ENCODE measurements at regions not wholly inside any gene's neighbourhood (a gene's known extent, or its start where the extent isn't known, plus 50 kb on each side); places are given as distances from the start of the nearest gene placed in this dataset.
"Not testable (repeated sequence)": the region's sequence is repeated elsewhere in the genome, so short reads cannot be mapped to it uniquely, and the experiment has no call there.

DNA sequence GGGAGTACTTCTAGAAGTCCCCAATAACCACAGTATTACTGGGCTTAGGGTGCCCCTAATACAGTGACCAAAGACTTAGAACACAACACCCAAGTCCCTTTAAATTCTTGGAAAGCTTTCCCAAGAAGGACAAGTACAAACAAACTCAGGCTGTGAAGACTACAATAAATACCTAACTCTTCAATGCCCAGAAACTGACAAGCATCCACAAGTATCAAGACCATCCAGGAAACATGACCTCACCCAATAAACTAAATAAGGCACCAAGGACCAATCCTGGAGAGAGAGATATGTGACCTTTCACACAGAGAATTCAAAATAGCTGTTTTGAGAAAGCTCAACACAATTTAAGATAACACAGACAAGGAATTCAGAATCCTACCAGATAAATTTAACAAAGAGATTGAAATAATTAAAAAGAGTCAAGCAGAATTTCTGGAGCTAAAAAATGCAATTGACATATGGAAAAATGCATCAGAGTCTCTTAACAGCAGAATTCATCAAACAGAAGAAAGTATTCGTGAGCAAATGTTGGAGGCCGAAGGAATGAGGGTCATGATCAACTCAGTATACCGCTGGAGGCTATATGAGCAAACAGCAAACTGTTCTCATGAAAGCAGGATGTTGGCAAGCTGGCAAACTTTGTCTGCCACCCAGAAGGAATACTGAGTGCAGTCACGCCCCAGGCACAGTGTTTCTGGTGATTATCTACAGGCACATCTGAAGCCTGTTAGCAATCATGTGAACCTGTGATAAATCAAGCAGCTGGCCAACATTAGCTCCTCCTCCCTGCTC is 87.0 kb upstream of the NECTIN3 start:
- DNase-seq = no peak

DNA sequence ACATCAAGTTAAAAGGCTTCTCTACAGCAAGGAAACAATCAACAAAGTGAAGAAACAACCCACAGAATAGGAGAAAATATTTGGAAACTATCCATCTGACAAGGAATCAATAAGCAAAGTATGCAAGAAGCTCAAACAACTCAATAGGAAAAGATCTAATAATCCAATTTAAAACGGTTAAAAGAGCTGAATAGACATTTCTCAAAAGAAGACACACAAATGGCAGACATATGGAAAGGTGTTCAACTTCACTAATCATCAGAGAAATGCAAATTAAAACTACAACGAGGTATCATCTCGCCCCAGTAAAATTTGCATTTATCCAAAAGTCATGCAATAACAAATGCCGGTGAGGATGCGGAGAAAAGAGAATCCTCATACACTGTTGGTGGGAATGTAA is 82.2 kb upstream of the NECTIN3 start:
- DNase-seq = no peak

DNA sequence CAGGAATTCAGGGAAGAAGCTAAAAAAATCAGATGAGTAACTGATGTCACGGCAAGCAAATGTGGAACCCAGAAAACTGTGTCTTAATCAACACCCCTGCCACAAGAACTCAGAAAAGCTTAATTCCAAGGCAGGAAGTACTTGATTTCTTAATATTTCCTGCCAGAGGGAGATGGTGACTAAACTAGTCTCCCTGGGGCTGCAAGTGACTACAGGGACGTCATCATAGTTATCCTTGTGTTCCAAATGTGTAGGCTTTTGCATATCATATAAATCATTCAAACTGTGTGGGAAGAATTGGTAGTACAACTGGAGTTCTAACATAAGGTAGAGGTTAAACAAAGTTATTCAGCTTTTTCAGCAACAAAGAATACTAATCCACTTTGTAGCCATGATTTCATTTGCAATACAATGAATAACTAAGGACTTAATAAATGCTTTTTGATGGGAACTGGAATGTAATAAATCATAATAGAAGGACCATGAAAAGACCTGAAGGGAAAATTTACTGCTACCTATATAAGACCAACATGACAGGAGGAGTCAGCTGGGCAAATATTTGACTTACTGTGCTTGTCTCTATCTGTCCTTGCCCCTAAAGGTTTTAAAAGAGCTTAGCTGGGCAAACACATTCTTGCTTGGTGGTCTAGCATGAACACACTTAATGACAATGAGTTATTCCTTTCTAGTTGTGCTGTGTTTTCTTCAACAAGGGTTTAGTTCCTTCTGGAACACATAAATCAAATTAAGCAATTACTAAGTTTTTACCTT is 76.0 kb upstream of the NECTIN3 start:
- DNase-seq = peak; percentile 37

DNA sequence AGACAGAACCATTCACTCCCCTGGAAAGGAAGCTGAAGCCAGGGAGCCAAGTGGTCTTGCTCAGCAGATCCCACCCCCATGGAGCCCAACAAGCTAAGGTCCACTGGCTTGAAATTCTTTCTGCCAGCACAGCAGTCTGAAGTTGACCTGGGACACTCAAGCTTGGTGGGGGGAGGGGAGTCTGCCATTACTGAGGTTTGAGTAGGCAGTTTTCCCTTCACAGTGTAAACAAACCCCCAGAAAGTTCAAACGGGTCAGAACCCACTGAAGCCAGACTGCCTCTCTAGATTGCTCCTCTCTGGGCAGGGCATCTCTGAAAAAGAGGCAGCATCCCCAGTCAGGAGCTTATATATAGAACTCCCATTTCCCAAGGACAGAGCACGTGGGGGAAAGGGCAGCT is 72.8 kb upstream of the NECTIN3 start:
- DNase-seq = not testable (repeated sequence)

DNA sequence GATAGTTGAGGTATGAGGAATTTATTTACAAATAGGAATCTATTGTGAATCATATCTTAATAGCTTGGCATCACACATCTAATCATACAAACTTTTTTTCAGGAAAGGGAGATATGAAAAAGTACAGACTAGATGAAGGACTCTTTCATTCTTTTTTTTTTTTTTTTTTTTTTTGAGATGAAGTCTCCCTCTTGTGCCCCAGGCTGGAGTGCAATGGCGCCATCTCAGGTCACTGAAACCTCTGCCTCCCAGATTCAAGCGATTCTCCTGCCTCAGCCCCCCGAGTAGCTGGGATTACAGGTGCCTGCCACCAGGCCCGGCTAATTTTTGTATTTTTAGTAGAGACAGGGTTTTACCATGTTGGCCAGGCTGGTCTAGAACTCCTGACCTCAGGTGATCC is 65.1 kb upstream of the NECTIN3 start:
- DNase-seq = peak; percentile 29

DNA sequence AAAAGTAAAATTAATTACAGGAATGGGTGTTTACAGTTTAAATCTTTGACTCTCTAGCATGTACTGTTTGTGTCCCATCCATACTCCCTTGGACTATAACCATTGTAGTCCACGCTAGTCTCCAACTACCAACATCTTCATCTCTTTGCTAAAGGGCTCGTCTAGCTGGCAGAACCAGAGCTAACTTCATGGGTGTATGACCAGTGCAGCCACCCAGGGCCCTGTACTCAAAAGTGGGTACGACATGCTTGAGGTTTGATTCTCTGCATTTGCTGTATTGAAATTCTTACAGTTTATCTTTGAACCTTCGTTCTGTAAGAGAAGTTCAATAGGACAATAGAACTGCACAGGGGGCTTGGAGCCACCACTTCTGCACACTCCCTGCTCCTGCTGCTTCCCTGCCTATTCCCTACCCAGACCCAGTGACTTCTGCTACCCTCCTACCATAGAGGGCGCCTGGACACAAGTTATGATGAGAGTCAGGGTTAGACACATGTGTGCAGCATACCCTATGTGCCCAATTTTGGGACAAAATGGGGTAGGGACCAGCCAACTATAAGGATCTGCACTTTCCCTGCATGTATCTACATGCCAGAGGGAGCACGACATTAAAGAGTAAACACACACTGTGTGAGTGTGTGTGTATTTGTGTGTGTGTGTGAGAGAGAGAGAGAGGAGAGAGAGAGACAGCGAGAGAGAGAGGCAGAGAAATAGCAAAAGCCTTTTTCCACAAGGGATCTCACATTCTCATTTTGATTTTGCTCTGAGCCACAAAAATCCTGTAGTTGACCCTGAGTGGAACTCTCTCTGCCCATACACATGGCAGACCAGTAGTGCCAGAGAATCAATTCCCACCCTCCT is 59.0 kb upstream of the NECTIN3 start:
- DNase-seq = peak; percentile 62

Data from NCI-H82 (cell line).